Loucy (cell line): ENCODE measurements at regions not wholly inside any gene's neighbourhood (a gene's known extent, or its start where the extent isn't known, plus 50 kb on each side); places are given as distances from the start of the nearest gene placed in this dataset.

Experiments
- H2AFZ ChIP-seq: fragments of 200-600 bp; sonication (generic); 2 replicates; pipeline ENCODE4 v1.6.0; 2016; ENCODE audit warnings: antibody characterized with exemption, mild to moderate bottlenecking, low read length, moderate library complexity
- H3F3A ChIP-seq: fragments of 200-600 bp; 2 replicates; pipeline ENCODE4 v1.6.0; 2016; ENCODE audit warnings: antibody characterized with exemption, low read depth, mild to moderate bottlenecking
- H3K27me3 ChIP-seq: fragments of 200-600 bp; sonication (generic); 2 replicates; pipeline ENCODE4 v1.6.1; 2014; ENCODE audit warnings: low read length, mild to moderate bottlenecking; ENCODE audit not compliant: insufficient read depth, poor library complexity, severe bottlenecking
- H3K36me3 ChIP-seq: fragments of 200-600 bp; sonication (generic); 2 replicates; pipeline ENCODE4 v1.6.1; 2016; ENCODE audit warnings: low read length; ENCODE audit not compliant: insufficient read depth
- H3K4me1 ChIP-seq: fragments of 200-600 bp; sonication (generic); 2 replicates; pipeline ENCODE4 v1.5.1; 2014; ENCODE audit warnings: low read length, mild to moderate bottlenecking; ENCODE audit not compliant: insufficient read depth, poor library complexity, severe bottlenecking
- H3K4me2 ChIP-seq: fragments of 200-600 bp; sonication (generic); 2 replicates; pipeline ENCODE4 v1.6.0; 2014; ENCODE audit warnings: antibody characterized with exemption, low read length, low read depth, mild to moderate bottlenecking; ENCODE audit not compliant: poor library complexity, severe bottlenecking
- H3K4me3 ChIP-seq: fragments of 200-600 bp; sonication (generic); 2 replicates; pipeline ENCODE4 v1.5.1; 2014; ENCODE audit warnings: low read length, mild to moderate bottlenecking, mixed read lengths; ENCODE audit not compliant: poor library complexity, severe bottlenecking
- H3K79me2 ChIP-seq: fragments of 200-600 bp; sonication (generic); 2 replicates; pipeline ENCODE4 v1.6.1; 2014; ENCODE audit warnings: low read length; ENCODE audit not compliant: insufficient read depth
- H3K9ac ChIP-seq: fragments of 200-600 bp; sonication (generic); 2 replicates; pipeline ENCODE4 v1.6.0; 2014; ENCODE audit warnings: mild to moderate bottlenecking, low read depth, low read length, moderate library complexity; ENCODE audit not compliant: poor library complexity, severe bottlenecking
- H3K9me2 ChIP-seq: fragments of 200-600 bp; sonication (generic); replicated peaks from 2 replicates; pipeline ENCODE4 v1.6.1; 2016; ENCODE audit warnings: low read depth, low read length, mixed read lengths
- H3K9me3 ChIP-seq: fragments of 200-600 bp; sonication (generic); 2 replicates; pipeline ENCODE4 v1.6.1; 2014; ENCODE audit warnings: mild to moderate bottlenecking, antibody characterized with exemption, low read length, low read depth; ENCODE audit not compliant: insufficient read depth
- H4K20me1 ChIP-seq: fragments of 200-600 bp; sonication (generic); 2 replicates; pipeline ENCODE4 v1.6.0; 2014; ENCODE audit warnings: antibody characterized with exemption, low read length, mild to moderate bottlenecking; ENCODE audit not compliant: insufficient read depth, poor library complexity, severe bottlenecking
- CTCF ChIP-seq: fragments of 200-600 bp; sonication (generic); conservative IDR thresholded peaks from 2 replicates; pipeline ENCODE4 v1.5.1; 2014; ENCODE audit warnings: mild to moderate bottlenecking, antibody characterized with exemption, low read length
- EZH2phosphoT487 ChIP-seq: fragments of 200-600 bp; IDR thresholded peaks from 2 replicates; pipeline ENCODE4 v1.6.1; 2018; ENCODE audit warnings: antibody characterized with exemption, mild to moderate bottlenecking, moderate library complexity, borderline replicate concordance

- Histone ChIP-seq H3K4me2 (no peak overlapping the region), H3K36me3 (no peaks in the 10 kb centered on the region), H3K79me2 (no peaks in the 10 kb centered on the region), H2AFZ (no peak overlapping the region), H3K4me3 (no peak overlapping the region), H3K9ac (no peak overlapping the region), H3K27me3 (no peaks in the 10 kb centered on the region), H3K9me3 (no peaks in the 10 kb centered on the region), H4K20me1 (no peaks in the 10 kb centered on the region), H3K9me2 (no peaks in the 10 kb centered on the region), H3K4me1 (no peaks in the 10 kb centered on the region), H3F3A (no peaks in the 10 kb centered on the region)
- TF ChIP-seq CTCF, result no peak
- no peak for TF ChIP-seq EZH2phosphoT487
These were observed 657.3 kb upstream of the PFKP start for GRCh38 chr10:2410049-2410448.

- Histone ChIP-seq H3K4me3 (no peak overlapping the region), H3K9me2 (no peaks in the 10 kb centered on the region), H3K9me3 (no peaks in the 10 kb centered on the region), H3K4me2 (no peak overlapping the region), H3K4me1 (peaks cover 4% of the 10 kb centered on the region), H3K27me3 (no peaks in the 10 kb centered on the region), H2AFZ (no peak overlapping the region), H3K9ac (no peak overlapping the region), H3F3A (no peaks in the 10 kb centered on the region), H4K20me1 (no peaks in the 10 kb centered on the region), H3K36me3 (no peaks in the 10 kb centered on the region), H3K79me2 (no peaks in the 10 kb centered on the region)
- no peak for TF ChIP-seq EZH2phosphoT487
- TF ChIP-seq CTCF, result no peak
These were observed 664.1 kb upstream of the ADARB2 start for GRCh38 chr10:2401459-2401858.

GRCh38 chr10:2399482-2399881 lies 662.2 kb upstream of the ADARB2 start:
- H3K4me1 ChIP-seq, result peaks cover 4% of the 10 kb centered on the region
- no peaks in the 10 kb centered on the region for H3K9me3 ChIP-seq
- no peaks in the 10 kb centered on the region for H3K36me3 ChIP-seq
- no peaks in the 10 kb centered on the region for H3K9me2 ChIP-seq
- no peaks in the 10 kb centered on the region for H4K20me1 ChIP-seq
- H2AFZ ChIP-seq, result 0 out of 2 replicates have a peak overlapping the region, but pooled peaks have one; percentile 5
- H3K79me2 ChIP-seq, result no peaks in the 10 kb centered on the region
- H3K9ac ChIP-seq, result no peak overlapping the region
- no peaks in the 10 kb centered on the region for H3K27me3 ChIP-seq
- peak overlapping the region; percentile 29 for H3K4me2 ChIP-seq
- TF ChIP-seq CTCF (no peak), EZH2phosphoT487 (no peak)
- H3K4me3 ChIP-seq, result no peak overlapping the region
- H3F3A ChIP-seq, result no peaks in the 10 kb centered on the region
